Activated gamma-delta T cell (primary cell): ENCODE measurements at regions not wholly inside any gene's neighbourhood (a gene's known extent, or its start where the extent isn't known, plus 50 kb on each side); places are given as distances from the start of the nearest gene placed in this dataset.

Experiments
- DNase-seq: peaks from one replicate; lab custom pipeline; 2025; lab: John Stamatoyannopoulos, UW

- no peak for DNase-seq
Measured at GRCh38 chr18:30072609-30073385, 969.7 kb downstream of the DSC3 start.

- no peak for DNase-seq
Measured at GRCh38 chr18:30066288-30066687, 976.3 kb downstream of the DSC3 start.

- no peak for DNase-seq
Measured at GRCh38 chr18:30057398-30057797, 985.1 kb downstream of the DSC3 start.

- no peak for DNase-seq
Measured at GRCh38 chr18:30056528-30056927, 986.0 kb downstream of the DSC3 start.

GRCh38 chr18:30044496-30044895 lies 998.0 kb downstream of the DSC3 start:
- DNase-seq = no peak

- no peak for DNase-seq
Measured at GRCh38 chr18:30039201-30039600, 1003.3 kb downstream of the DSC3 start.

- no peak for DNase-seq
Measured at GRCh38 chr18:30034818-30035217, 1007.7 kb downstream of the DSC3 start.

GRCh38 chr18:30016179-30016578 lies 1026.4 kb downstream of the DSC3 start:
- DNase-seq = no peak

GRCh38 chr18:30004965-30005364 lies 1037.6 kb downstream of the DSC3 start:
- DNase-seq = no peak

- no peak for DNase-seq
Measured at GRCh38 chr18:29982218-29982617, 1060.3 kb downstream of the DSC3 start.

- no peak for DNase-seq
Measured at GRCh38 chr18:29979881-29980280, 1062.7 kb downstream of the DSC3 start.

GRCh38 chr18:29969876-29970275 lies 1072.7 kb downstream of the DSC3 start:
- no peak for DNase-seq

GRCh38 chr18:29962579-29962978 lies 1080.0 kb downstream of the DSC3 start:
- no peak for DNase-seq

- DNase-seq = no peak
Measured at GRCh38 chr18:29960539-29960938, 1082.0 kb downstream of the DSC3 start.

GRCh38 chr18:29930231-29930630 lies 1112.3 kb downstream of the DSC3 start:
- DNase-seq = no peak

- no peak for DNase-seq
Measured at GRCh38 chr18:29928081-29928480, 1114.5 kb downstream of the DSC3 start.

- no peak for DNase-seq
Measured at GRCh38 chr18:29925566-29925965, 1117.0 kb downstream of the DSC3 start.

GRCh38 chr18:29912351-29912750 lies 1130.2 kb downstream of the DSC3 start:
- DNase-seq = no peak

GRCh38 chr18:29892960-29893558 lies 1149.5 kb downstream of the DSC3 start:
- DNase-seq = no peak

- DNase-seq = no peak
Measured at GRCh38 chr18:29883114-29883513, 1159.4 kb downstream of the DSC3 start.

- no peak for DNase-seq
Measured at GRCh38 chr18:29882620-29883019, 1159.9 kb downstream of the DSC3 start.

- DNase-seq = no peak
Measured at GRCh38 chr18:29879763-29880162, 1162.8 kb downstream of the DSC3 start.

- DNase-seq = no peak
Measured at GRCh38 chr18:29874519-29875098, 1167.9 kb downstream of the DSC3 start.
